Smooth muscle cell (in vitro differentiated cells): ENCODE measurements at regions not wholly inside any gene's neighbourhood (a gene's known extent, or its start where the extent isn't known, plus 50 kb on each side); places are given as distances from the start of the nearest gene placed in this dataset.
"Not testable (repeated sequence)": the region's sequence is repeated elsewhere in the genome, so short reads cannot be mapped to it uniquely, and the experiment has no call there.

Source experiments
- DNase-seq: peaks from one replicate; lab custom pipeline; 2025; ENCODE audit not compliant: unreplicated experiment; lab: John Stamatoyannopoulos, UW
- H2AFZ ChIP-seq: fragments of 200-600 bp; sonication (generic); 2 replicates; pipeline ENCODE4 v1.6.0; 2016; ENCODE audit warnings: antibody characterized with exemption, low read depth, mild to moderate bottlenecking
- H3F3A ChIP-seq: fragments of 200-600 bp; sonication (generic); 2 replicates; pipeline ENCODE4 v1.6.0; 2017; ENCODE audit warnings: antibody characterized with exemption, low read depth
- H3K27ac ChIP-seq: fragments of 200-600 bp; sonication (generic); 2 replicates; pipeline ENCODE4 v1.5.1; 2016; ENCODE audit warnings: low read depth, mild to moderate bottlenecking
- H3K27me3 ChIP-seq: fragments of 200-600 bp; sonication (generic); 2 replicates; pipeline ENCODE4 v1.6.1; 2016; ENCODE audit warnings: low read depth, mild to moderate bottlenecking
- H3K36me3 ChIP-seq: fragments of 200-600 bp; sonication (generic); 2 replicates; pipeline ENCODE4 v1.5.1; 2016; ENCODE audit warnings: low read depth
- H3K4me1 ChIP-seq: fragments of 200-600 bp; sonication (generic); 2 replicates; pipeline ENCODE4 v1.5.1; 2016; ENCODE audit warnings: low read depth
- H3K4me2 ChIP-seq: fragments of 200-600 bp; sonication (generic); 2 replicates; pipeline ENCODE4 v1.6.0; 2016; ENCODE audit warnings: mild to moderate bottlenecking
- H3K4me3 ChIP-seq: fragments of 200-600 bp; sonication (generic); 2 replicates; pipeline ENCODE4 v1.5.1; 2016; ENCODE audit warnings: mild to moderate bottlenecking
- H3K79me2 ChIP-seq: fragments of 200-600 bp; sonication (generic); 2 replicates; pipeline ENCODE4 v1.6.0; 2016; ENCODE audit warnings: low read depth, mild to moderate bottlenecking
- H3K9ac ChIP-seq: fragments of 200-600 bp; sonication (generic); 2 replicates; pipeline ENCODE4 v1.6.0; 2016; ENCODE audit warnings: low read depth
- H3K9me3 ChIP-seq: fragments of 200-600 bp; sonication (generic); replicated peaks from 2 replicates; pipeline ENCODE4 v1.5.1; 2016; ENCODE audit warnings: low read depth
- H4K20me1 ChIP-seq: fragments of 200-600 bp; sonication (generic); 2 replicates; pipeline ENCODE4 v1.6.0; 2016; ENCODE audit warnings: low read depth
- WGBS: methylation state at CpG from one replicate; pipeline ENCODE4 v1.1.7; 2016; ENCODE audit warnings: low lambda C conversion rate; 5-methylcytosine and 5-hydroxymethylcytosine counted together

DNA sequence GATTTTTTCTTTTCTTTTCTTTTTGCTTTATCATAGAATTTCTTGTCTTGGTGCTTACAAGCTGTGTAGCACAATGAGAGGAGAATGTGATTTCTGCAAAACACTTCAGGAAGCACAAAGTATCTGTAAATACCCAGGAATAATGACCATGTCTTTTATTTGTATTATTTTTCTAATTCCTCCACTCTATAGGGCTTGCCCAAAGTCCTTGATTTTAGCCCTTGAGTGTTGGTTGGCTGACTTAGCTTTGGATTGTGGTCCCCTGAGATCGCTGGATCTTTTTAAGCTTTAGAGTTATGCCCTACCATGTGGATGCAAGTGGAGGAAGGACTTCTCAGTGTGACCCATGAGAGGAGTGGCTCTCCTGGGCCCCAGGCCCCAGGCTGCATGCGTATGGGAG lies 52.2 kb downstream of the HOXC4 start:
- not testable (repeated sequence) for H3K4me2 ChIP-seq, H3F3A ChIP-seq, H4K20me1 ChIP-seq, DNase-seq, H3K4me3 ChIP-seq, H3K79me2 ChIP-seq, H3K9me3 ChIP-seq, H3K36me3 ChIP-seq, H3K27ac ChIP-seq, H3K4me1 ChIP-seq, H3K9ac ChIP-seq, H2AFZ ChIP-seq
- peaks cover 81% of the 10 kb centered on the region for H3K27me3 ChIP-seq
- 27% methylated on average over 2 of the region's 2 CpGs for WGBS

DNA sequence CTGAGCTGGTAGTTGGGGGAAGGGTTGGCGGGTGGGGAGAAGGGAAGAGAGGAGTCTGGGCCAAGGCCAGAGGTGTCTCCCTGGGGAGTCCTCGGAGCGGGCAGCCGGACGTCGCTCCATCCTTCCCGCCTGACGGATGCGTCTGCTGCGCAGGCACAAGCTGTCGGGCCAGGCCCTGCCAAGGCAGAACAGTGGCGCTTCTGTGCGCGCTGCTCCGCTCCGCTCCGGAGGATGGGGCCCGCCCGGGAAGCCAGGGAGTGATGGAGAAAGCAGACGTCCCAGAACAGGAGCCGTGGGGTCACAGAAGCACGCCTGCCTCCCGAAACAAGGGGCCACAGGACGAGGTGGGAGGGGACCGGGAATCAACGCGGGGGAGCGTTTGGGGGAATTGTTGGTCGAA lies 52.6 kb downstream of the HOXC4 start:
- H3K9me3 ChIP-seq, H3K9ac ChIP-seq, H3K4me3 ChIP-seq, H3K4me2 ChIP-seq, H3K79me2 ChIP-seq, H2AFZ ChIP-seq, H3F3A ChIP-seq, H3K27ac ChIP-seq, H3K4me1 ChIP-seq, H4K20me1 ChIP-seq, H3K36me3 ChIP-seq, DNase-seq: not testable (repeated sequence)
- peaks cover 81% of the 10 kb centered on the region for H3K27me3 ChIP-seq
- 7% methylated on average over 10 of the region's 29 CpGs for WGBS

GRCh38 chr12:54106803-54107579 lies 53.4 kb downstream of the HOXC4 start:
- H3K4me3 ChIP-seq, H3K9ac ChIP-seq, H2AFZ ChIP-seq, H3K9me3 ChIP-seq, H3K79me2 ChIP-seq, H4K20me1 ChIP-seq, H3F3A ChIP-seq, H3K4me2 ChIP-seq, H3K27ac ChIP-seq, H3K4me1 ChIP-seq, DNase-seq, H3K36me3 ChIP-seq: not testable (repeated sequence)
- 16% methylated on average over 52 of the region's 56 CpGs for WGBS
- peaks cover 83% of the 10 kb centered on the region for H3K27me3 ChIP-seq

GRCh38 chr12:54112336-54112735 lies 58.7 kb downstream of the HOXC4 start:
- DNase-seq, H3K79me2 ChIP-seq, H3F3A ChIP-seq, H3K4me2 ChIP-seq, H4K20me1 ChIP-seq, H2AFZ ChIP-seq, H3K27ac ChIP-seq, H3K9me3 ChIP-seq, H3K36me3 ChIP-seq, H3K4me3 ChIP-seq, H3K9ac ChIP-seq, H3K4me1 ChIP-seq: not testable (repeated sequence)
- WGBS = 51% methylated on average over 6 of the region's 6 CpGs
- H3K27me3 ChIP-seq = peaks cover 92% of the 10 kb centered on the region

- not testable (repeated sequence) for H3K4me1 ChIP-seq, DNase-seq
Measured at GRCh38 chr12:54116055-54116454, 62.4 kb downstream of the HOXC4 start.

GRCh38 chr12:54117392-54117791 lies 63.8 kb downstream of the HOXC4 start:
- H3K36me3 ChIP-seq, H3K9me3 ChIP-seq, H3K4me1 ChIP-seq, H3K4me3 ChIP-seq, DNase-seq, H3K27ac ChIP-seq, H3K4me2 ChIP-seq, H4K20me1 ChIP-seq, H2AFZ ChIP-seq, H3K79me2 ChIP-seq, H3F3A ChIP-seq, H3K9ac ChIP-seq: not testable (repeated sequence)
- peaks cover 94% of the 10 kb centered on the region for H3K27me3 ChIP-seq
- WGBS = 45% methylated on average over 4 of the region's 4 CpGs

More at GRCh38 chr12:54116055-54116454, 62.4 kb downstream of the HOXC4 start:
- H3K79me2 ChIP-seq, H3K9ac ChIP-seq, H3K4me2 ChIP-seq, H3K4me3 ChIP-seq, H4K20me1 ChIP-seq, H3K36me3 ChIP-seq, H3F3A ChIP-seq, H3K27ac ChIP-seq, H2AFZ ChIP-seq, H3K9me3 ChIP-seq: not testable (repeated sequence)
- peaks cover 94% of the 10 kb centered on the region for H3K27me3 ChIP-seq
- WGBS = 30% methylated on average over 6 of the region's 6 CpGs

DNA sequence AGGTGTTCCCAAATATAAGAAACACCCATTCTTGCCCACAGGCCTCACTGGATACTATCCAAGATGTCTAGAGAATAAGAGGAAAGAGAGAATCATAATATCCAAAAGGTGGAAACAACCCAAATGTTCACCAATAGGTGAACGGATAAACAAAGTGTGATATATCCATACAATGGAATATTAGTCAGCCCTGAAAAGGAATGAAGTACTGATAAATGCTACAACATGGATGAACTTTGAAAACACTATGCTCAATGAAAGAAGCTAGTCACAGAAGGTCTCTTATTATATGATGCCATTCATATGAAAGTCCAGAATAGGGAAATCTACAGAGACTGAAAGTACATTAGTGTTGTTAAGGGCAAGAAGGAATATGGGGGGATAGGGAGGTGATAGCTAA lies 65.4 kb downstream of the HOXC4 start:
- not testable (repeated sequence) for H3K4me2 ChIP-seq, H4K20me1 ChIP-seq, H3K36me3 ChIP-seq, H2AFZ ChIP-seq, H3K9ac ChIP-seq, H3K9me3 ChIP-seq, H3K79me2 ChIP-seq, H3K27ac ChIP-seq, H3K4me3 ChIP-seq, DNase-seq, H3K4me1 ChIP-seq, H3F3A ChIP-seq
- H3K27me3 ChIP-seq = peaks cover 95% of the 10 kb centered on the region
- whole genome bisulfite sequencing = 81% methylated on average over 1 of the region's 1 CpG

DNA sequence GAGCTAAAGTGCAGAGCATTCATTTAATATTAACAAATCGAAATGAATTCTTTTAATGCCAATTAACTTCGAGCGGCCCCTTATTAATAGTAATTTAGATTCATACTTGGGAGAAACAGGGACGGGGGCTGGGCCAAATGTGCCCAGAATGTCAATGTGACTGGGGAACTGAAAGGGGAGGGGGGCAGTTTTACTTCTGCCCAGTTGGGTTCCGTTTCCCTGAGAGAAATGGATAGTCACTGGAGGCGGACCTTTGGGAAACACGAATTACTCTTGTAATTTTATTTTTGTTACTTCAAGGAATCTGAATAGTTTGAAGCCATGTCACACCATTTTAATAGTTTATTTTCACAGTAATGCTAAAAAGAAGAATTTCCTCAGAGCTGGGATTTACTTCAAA lies 64.8 kb downstream of the SMUG1 start:
- not testable (repeated sequence) for H3K4me3 ChIP-seq, H3K36me3 ChIP-seq, H3K4me2 ChIP-seq, H3F3A ChIP-seq, H3K9me3 ChIP-seq, H3K9ac ChIP-seq, H2AFZ ChIP-seq, H3K27ac ChIP-seq, DNase-seq, H3K79me2 ChIP-seq, H4K20me1 ChIP-seq
- WGBS = 37% methylated on average over 7 of the region's 7 CpGs
- peaks cover 99% of the 10 kb centered on the region for H3K27me3 ChIP-seq
- peaks cover 26% of the 10 kb centered on the region for H3K4me1 ChIP-seq

DNA sequence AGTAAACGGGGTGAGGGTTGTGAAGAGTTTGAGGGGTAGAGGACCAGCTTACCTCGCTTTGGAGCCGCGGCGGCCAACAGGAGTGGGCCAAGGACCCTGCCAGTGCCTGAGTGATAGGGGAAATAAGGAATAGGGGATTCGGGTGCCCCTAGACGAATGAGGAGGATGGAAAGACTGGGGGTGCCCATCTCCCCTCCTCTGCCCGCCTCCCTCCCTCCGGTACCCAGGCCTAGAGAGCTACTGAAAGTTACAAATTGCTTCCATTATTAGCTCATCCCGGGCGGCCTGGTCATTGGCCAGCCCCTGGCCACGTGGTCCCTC lies 63.1 kb downstream of the SMUG1 start:
- H3K36me3 ChIP-seq, H3K79me2 ChIP-seq, H3K9ac ChIP-seq, H3K27ac ChIP-seq, H2AFZ ChIP-seq, DNase-seq, H3K9me3 ChIP-seq, H3F3A ChIP-seq, H4K20me1 ChIP-seq: not testable (repeated sequence)
- Histone ChIP-seq H3K4me3 (peak overlapping the region; percentile 58), H3K4me1 (peaks cover 29% of the 10 kb centered on the region), H3K4me2 (peak overlapping the region; percentile 90), H3K27me3 (peaks cover 99% of the 10 kb centered on the region)
- WGBS = 16% methylated on average over 10 of the region's 12 CpGs
